Osteocyte (in vitro differentiated cells): ENCODE measurements at regions not wholly inside any gene's neighbourhood (a gene's known extent, or its start where the extent isn't known, plus 50 kb on each side); places are given as distances from the start of the nearest gene placed in this dataset.

Source experiments
- DNase-seq: peaks from one replicate; pipeline ENCODE4 v3.0.0; 2021; ENCODE audit warnings: mixed read lengths; ENCODE audit not compliant: unreplicated experiment; ENCODE audit errors: extremely low spot score
- H3K27ac Mint-ChIP-seq: one replicate; pipeline ENCODE4 v1.8.0; 2021; ENCODE audit warnings: mild to moderate bottlenecking, mixed read lengths; ENCODE audit not compliant: unreplicated experiment
- H3K27me3 Mint-ChIP-seq: one replicate; pipeline ENCODE4 v1.8.0; 2021; ENCODE audit warnings: mixed read lengths; ENCODE audit not compliant: unreplicated experiment
- H3K36me3 Mint-ChIP-seq: one replicate; pipeline ENCODE4 v1.8.0; 2021; ENCODE audit warnings: mixed read lengths; ENCODE audit not compliant: unreplicated experiment
- H3K4me1 Mint-ChIP-seq: one replicate; pipeline ENCODE4 v1.8.0; 2021; ENCODE audit warnings: mixed read lengths; ENCODE audit not compliant: unreplicated experiment
- H3K4me3 Mint-ChIP-seq: one replicate; pipeline ENCODE4 v1.8.0; 2021; ENCODE audit warnings: mild to moderate bottlenecking, moderate library complexity, mixed read lengths; ENCODE audit not compliant: unreplicated experiment
- H3K9me3 Mint-ChIP-seq: one replicate; pipeline ENCODE4 v1.8.0; 2021; ENCODE audit warnings: mixed read lengths; ENCODE audit not compliant: unreplicated experiment
- TF ChIP-seq, protein P1 (sequence below): fragments of 200-600 bp; sonication (generic); IDR thresholded peaks from 2 replicates; pipeline ENCODE4 v1.5.0; 2021; ENCODE audit warnings: antibody characterized with exemption, mild to moderate bottlenecking, moderate library complexity

DNA sequence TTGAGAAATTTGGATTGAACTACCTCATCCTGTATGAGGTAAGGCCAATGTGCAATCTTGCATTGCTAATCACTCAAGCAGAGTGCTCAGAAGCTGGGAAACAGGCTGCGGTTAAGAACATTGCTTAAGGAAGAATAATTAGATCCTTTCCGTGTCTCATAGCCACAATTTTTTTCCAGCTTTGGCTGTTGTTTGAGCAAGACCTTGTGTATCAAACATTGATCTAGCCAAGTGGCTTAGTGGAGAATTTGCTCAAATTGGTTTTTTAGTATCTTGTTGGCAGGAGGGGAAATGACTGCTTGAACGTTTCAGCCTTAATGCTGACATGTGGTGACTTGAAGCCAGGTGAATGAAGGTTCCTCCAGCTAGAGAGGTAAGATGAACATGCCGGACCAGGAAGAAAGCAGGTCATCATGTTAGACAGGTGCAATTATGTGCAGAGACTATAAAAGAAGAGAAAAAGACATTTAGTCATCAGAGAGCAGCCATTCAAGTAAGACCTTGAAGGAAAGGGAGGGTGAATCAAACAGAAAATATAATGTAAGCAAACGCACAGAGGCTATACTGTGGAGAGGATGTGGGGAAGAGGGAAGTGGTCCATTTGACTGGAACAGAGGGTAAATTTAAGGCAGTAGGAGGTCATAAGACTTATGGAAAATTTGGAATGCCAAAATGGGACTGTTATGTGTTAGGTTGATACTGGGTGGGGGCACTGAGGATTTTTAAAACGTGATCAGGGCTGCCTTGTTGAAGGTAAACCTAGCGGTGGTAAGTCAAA is 98.9 kb upstream of the CYP1B1 start:
- H3K4me1 Mint-ChIP-seq = peaks cover 40% of the 10 kb centered on the region
- no peak overlapping the region for H3K4me3 Mint-ChIP-seq
- DNase-seq = no peak
- peaks cover 6% of the 10 kb centered on the region for H3K36me3 Mint-ChIP-seq
- H3K27me3 Mint-ChIP-seq = no peaks in the 10 kb centered on the region
- H3K9me3 Mint-ChIP-seq = peaks cover 16% of the 10 kb centered on the region
- no peak overlapping the region for H3K27ac Mint-ChIP-seq
- TF ChIP-seq, protein P1, sequence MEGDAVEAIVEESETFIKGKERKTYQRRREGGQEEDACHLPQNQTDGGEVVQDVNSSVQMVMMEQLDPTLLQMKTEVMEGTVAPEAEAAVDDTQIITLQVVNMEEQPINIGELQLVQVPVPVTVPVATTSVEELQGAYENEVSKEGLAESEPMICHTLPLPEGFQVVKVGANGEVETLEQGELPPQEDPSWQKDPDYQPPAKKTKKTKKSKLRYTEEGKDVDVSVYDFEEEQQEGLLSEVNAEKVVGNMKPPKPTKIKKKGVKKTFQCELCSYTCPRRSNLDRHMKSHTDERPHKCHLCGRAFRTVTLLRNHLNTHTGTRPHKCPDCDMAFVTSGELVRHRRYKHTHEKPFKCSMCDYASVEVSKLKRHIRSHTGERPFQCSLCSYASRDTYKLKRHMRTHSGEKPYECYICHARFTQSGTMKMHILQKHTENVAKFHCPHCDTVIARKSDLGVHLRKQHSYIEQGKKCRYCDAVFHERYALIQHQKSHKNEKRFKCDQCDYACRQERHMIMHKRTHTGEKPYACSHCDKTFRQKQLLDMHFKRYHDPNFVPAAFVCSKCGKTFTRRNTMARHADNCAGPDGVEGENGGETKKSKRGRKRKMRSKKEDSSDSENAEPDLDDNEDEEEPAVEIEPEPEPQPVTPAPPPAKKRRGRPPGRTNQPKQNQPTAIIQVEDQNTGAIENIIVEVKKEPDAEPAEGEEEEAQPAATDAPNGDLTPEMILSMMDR = no peak

DNA sequence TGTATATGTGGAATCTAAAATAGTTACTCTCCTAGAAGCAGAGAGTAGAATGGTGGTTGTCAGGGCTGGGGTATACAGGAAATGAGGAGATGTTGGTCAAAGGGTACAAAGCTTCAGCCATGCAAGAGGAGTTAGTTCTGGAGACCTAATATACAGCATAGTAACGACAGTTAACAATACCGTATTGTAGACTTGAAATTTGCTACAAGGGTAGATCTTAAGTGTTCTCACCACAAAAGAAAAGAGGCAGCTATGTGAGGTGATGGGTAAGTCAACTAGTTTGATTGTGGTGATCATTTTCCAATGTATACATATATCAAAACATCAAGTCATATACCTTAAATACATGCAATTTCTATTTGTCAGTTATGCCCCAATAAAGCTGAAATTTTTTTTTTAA is 98.2 kb upstream of the CYP1B1 start:
- no peak for DNase-seq
- Mint-ChIP-seq H3K27ac (no peak overlapping the region), H3K4me1 (peaks cover 35% of the 10 kb centered on the region), H3K36me3 (peaks cover 6% of the 10 kb centered on the region), H3K27me3 (no peaks in the 10 kb centered on the region), H3K4me3 (no peak overlapping the region), H3K9me3 (peaks cover 16% of the 10 kb centered on the region)
- TF ChIP-seq, protein P1 = no peak

DNA sequence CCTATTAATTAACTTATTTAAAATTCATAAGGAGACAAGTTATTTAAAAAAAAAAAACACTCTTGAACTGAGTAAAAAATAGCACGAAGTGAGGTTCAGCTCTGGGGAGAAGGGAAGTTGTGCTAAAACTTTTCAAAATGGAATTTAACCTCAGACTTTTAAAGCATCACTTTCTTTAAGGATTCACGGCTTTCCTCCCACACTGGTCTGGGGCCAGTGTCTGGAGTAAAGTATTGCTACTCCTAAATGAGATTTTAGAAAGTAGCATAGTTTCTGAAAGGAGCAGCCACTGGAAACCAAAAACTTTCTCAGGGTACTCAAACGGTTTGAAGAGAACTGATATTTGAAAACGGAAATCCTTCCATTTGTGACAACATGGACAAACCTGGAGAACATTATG is 97.7 kb upstream of the CYP1B1 start:
- Mint-ChIP-seq H3K27ac (no peak overlapping the region), H3K4me3 (no peak overlapping the region), H3K4me1 (peaks cover 33% of the 10 kb centered on the region)

DNA sequence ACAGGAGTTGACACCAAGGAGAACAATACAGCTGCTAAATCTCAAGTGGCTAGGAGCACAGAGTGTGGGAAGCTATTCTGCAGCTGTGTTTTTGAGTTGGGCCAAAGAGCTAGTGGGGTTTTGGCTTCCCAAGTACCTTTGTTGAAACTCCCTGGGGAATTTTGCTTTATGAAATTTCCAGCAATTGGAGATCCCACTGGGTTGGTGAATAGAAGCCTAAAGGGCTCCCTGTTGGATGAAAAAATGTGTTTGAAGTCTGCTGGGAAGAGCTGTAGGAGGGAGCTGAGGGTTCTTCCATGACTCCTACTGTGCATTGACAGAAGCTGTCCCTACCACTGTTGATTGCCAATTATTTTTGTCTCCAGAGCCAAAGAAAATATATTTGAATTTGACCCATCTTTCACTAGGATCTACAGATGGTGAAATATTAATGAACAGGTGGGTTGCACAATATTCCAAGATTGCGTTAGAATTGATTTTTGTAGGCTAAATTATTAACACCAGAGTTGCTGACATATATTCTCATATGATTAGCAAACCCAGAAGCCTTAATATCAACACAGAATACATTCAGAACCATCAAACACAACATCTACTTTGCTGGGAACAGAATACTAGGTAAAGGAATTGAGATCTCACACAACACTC is 95.4 kb upstream of the CYP1B1 start:
- TF ChIP-seq, protein P1 = no peak
- no peaks in the 10 kb centered on the region for H3K27me3 Mint-ChIP-seq
- H3K4me1 Mint-ChIP-seq = peaks cover 18% of the 10 kb centered on the region
- H3K36me3 Mint-ChIP-seq = peaks cover 6% of the 10 kb centered on the region
- H3K9me3 Mint-ChIP-seq = peaks cover 16% of the 10 kb centered on the region
- no peak overlapping the region for H3K27ac Mint-ChIP-seq
- H3K4me3 Mint-ChIP-seq = no peak overlapping the region
- DNase-seq = no peak

More for the DNA sequence above, 97.7 kb upstream of the CYP1B1 start:
- no peak for DNase-seq
- Mint-ChIP-seq H3K27me3 (no peaks in the 10 kb centered on the region), H3K9me3 (peaks cover 16% of the 10 kb centered on the region), H3K36me3 (peaks cover 6% of the 10 kb centered on the region)
- TF ChIP-seq, protein P1 = no peak

DNA sequence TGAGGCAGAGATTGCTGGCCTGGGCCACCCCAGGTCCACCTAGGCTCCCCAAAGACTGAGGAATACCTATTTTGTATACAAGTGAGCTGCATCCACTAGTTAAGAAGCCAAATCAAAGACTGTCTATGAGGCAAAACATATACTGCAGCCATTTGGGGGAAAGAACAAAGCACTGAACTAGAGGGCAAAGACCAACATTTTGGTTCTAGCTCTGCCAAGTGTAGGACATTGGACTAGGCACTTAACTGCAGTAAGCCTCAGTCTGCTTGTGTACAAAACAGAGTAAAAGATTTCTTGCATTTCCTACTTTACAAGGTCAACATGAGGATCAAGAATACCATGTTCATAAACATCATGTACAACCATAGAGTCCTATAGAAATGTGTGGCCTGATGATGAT is 94.8 kb upstream of the CYP1B1 start:
- Mint-ChIP-seq H3K9me3 (peaks cover 16% of the 10 kb centered on the region), H3K36me3 (peaks cover 6% of the 10 kb centered on the region), H3K4me3 (no peak overlapping the region), H3K27me3 (no peaks in the 10 kb centered on the region), H3K4me1 (peaks cover 18% of the 10 kb centered on the region), H3K27ac (peak overlapping the region; percentile 43)
- DNase-seq = no peak
- TF ChIP-seq, protein P1 = no peak
